Breast epithelium (tissue), 3 donors: ENCODE measurements at regions not wholly inside any gene's neighbourhood (a gene's known extent, or its start where the extent isn't known, plus 50 kb on each side); places are given as distances from the start of the nearest gene placed in this dataset.

Experiments
- POLR2AphosphoS5 ChIP-seq, 3 donors: sonication (generic); formaldehyde crosslinking; IDR thresholded peaks; one replicate each; pipeline ENCODE4 v1.6.1; 2017; ENCODE audit warnings: antibody characterized with exemption in 3 of 3
- TF ChIP-seq, protein P1 (sequence below), 3 donors: fragments of 450-650 bp; IDR thresholded peaks; one replicate each; pipeline ENCODE4 v1.5.1; 2016 to 2017; ENCODE audit warnings: antibody characterized with exemption in 3 of 3, mild to moderate bottlenecking in 3 of 3, moderate library complexity in 3 of 3

DNA sequence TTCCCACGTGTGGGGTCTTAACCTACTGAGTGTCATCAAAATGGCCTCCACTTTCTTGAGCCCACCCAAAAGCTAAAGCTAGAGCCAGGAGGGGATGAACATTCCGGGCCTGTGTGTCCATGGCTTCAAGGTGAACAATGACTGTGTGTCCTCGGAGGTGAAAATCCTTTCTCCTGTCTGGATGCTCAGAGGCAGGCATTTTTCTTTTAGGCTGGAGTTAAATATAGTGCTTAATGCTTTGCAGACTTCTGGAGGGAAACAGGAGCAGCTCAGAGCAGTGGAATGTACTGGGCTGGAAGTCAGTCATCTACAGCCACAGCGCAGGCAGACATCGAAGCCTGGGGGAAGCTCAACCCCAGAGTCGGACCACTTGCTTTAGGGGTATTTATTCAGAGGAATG is 68.6 kb upstream of the TMEM45B start:
- TF ChIP-seq, protein P1, sequence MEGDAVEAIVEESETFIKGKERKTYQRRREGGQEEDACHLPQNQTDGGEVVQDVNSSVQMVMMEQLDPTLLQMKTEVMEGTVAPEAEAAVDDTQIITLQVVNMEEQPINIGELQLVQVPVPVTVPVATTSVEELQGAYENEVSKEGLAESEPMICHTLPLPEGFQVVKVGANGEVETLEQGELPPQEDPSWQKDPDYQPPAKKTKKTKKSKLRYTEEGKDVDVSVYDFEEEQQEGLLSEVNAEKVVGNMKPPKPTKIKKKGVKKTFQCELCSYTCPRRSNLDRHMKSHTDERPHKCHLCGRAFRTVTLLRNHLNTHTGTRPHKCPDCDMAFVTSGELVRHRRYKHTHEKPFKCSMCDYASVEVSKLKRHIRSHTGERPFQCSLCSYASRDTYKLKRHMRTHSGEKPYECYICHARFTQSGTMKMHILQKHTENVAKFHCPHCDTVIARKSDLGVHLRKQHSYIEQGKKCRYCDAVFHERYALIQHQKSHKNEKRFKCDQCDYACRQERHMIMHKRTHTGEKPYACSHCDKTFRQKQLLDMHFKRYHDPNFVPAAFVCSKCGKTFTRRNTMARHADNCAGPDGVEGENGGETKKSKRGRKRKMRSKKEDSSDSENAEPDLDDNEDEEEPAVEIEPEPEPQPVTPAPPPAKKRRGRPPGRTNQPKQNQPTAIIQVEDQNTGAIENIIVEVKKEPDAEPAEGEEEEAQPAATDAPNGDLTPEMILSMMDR (IDR thresholded peaks at IDR 0.05): no peak
- no peak for TF ChIP-seq POLR2AphosphoS5 (IDR thresholded peaks at IDR 0.05)
